RWPE2 (cell line): ENCODE measurements at regions not wholly inside any gene's neighbourhood (a gene's known extent, or its start where the extent isn't known, plus 50 kb on each side); places are given as distances from the start of the nearest gene placed in this dataset.

Source experiments
- ATAC-seq: fragments of 200-7000 bp; cut with Tn5 transposase; 3 replicates; pipeline ENCODE4 v1.9.1; 2021; ENCODE audit warnings: low read depth
- DNase-seq: peaks from one replicate; pipeline ENCODE4 v3.0.0-alpha.2; 2020; ENCODE audit warnings: low spot score
- H3K27ac ChIP-seq: fragments of 450-650 bp; 2 replicates; pipeline ENCODE4 v1.5.1; 2017; ENCODE audit warnings: mild to moderate bottlenecking; ENCODE audit not compliant: poor library complexity, severe bottlenecking
- H3K27me3 ChIP-seq: fragments of 250-450 bp; sonication (Bioruptor Pico); 2 replicates; pipeline ENCODE4 v1.5.1; 2021; ENCODE audit warnings: mild to moderate bottlenecking, moderate library complexity; ENCODE audit not compliant: insufficient read depth, poor library complexity, severe bottlenecking
- H3K36me3 ChIP-seq: fragments of 250-450 bp; sonication (Bioruptor Pico); 2 replicates; pipeline ENCODE4 v1.5.1; 2020; ENCODE audit warnings: low read depth, mild to moderate bottlenecking, moderate library complexity
- H3K4me1 ChIP-seq: fragments of 250-450 bp; sonication (Bioruptor Pico); 2 replicates; pipeline ENCODE4 v1.5.1; 2021; ENCODE audit warnings: mild to moderate bottlenecking, moderate library complexity; ENCODE audit not compliant: insufficient read depth, poor library complexity, severe bottlenecking
- H3K4me3 ChIP-seq: fragments of 250-450 bp; sonication (Bioruptor Pico); 2 replicates; pipeline ENCODE4 v1.5.1; 2021; ENCODE audit warnings: mild to moderate bottlenecking, moderate library complexity; ENCODE audit not compliant: severe bottlenecking
- H3K9me3 ChIP-seq: fragments of 250-450 bp; sonication (Bioruptor Pico); 2 replicates; pipeline ENCODE4 v1.5.1; 2021; ENCODE audit warnings: mild to moderate bottlenecking, moderate library complexity; ENCODE audit not compliant: severe bottlenecking
- TF ChIP-seq, protein P1 (sequence below): fragments of 450-650 bp; IDR thresholded peaks from one replicate; pipeline ENCODE4 v1.5.1; 2017; ENCODE audit warnings: mild to moderate bottlenecking, moderate library complexity; ENCODE audit not compliant: poor library complexity, severe bottlenecking

- Histone ChIP-seq H3K9me3 (no peaks in the 10 kb centered on the region), H3K27ac (no peak overlapping the region), H3K4me1 (no peaks in the 10 kb centered on the region), H3K36me3 (no peaks in the 10 kb centered on the region), H3K4me3 (no peak overlapping the region), H3K27me3 (no peaks in the 10 kb centered on the region)
- ATAC-seq (no peak), DNase-seq (no peak)
- TF ChIP-seq, protein P1, sequence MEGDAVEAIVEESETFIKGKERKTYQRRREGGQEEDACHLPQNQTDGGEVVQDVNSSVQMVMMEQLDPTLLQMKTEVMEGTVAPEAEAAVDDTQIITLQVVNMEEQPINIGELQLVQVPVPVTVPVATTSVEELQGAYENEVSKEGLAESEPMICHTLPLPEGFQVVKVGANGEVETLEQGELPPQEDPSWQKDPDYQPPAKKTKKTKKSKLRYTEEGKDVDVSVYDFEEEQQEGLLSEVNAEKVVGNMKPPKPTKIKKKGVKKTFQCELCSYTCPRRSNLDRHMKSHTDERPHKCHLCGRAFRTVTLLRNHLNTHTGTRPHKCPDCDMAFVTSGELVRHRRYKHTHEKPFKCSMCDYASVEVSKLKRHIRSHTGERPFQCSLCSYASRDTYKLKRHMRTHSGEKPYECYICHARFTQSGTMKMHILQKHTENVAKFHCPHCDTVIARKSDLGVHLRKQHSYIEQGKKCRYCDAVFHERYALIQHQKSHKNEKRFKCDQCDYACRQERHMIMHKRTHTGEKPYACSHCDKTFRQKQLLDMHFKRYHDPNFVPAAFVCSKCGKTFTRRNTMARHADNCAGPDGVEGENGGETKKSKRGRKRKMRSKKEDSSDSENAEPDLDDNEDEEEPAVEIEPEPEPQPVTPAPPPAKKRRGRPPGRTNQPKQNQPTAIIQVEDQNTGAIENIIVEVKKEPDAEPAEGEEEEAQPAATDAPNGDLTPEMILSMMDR = no peak
These were observed 1027.2 kb upstream of the CNTN5 start for GRCh38 chr11:97993562-97993961.

- TF ChIP-seq, protein P1 = no peak
- Histone ChIP-seq H3K9me3 (no peaks in the 10 kb centered on the region), H3K27ac (no peak overlapping the region), H3K4me3 (no peak overlapping the region), H3K27me3 (no peaks in the 10 kb centered on the region), H3K4me1 (no peaks in the 10 kb centered on the region), H3K36me3 (no peaks in the 10 kb centered on the region)
- ATAC-seq (no peak), DNase-seq (no peak)
These were observed 1024.9 kb upstream of the CNTN5 start for GRCh38 chr11:97995874-97996273.

DNA sequence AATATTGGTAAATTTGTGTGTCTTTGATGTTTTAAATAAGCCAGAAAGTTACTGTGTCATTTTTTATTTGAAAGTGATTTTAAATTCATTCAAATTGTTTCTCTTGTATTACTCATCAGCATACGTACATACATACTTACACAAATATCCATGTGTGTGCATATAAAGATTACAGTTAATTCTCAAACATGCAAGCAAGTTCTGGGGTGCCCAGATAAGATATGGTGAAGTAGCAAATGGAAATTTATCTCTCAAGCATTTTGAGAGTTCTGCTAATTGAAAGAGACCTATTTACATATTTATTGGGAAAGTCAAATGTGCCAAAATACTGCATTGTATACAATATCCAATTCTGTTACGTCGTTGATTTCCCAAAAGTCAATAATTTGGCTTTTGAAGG lies 1024.0 kb upstream of the CNTN5 start:
- ATAC-seq (no peak), DNase-seq (no peak)
- TF ChIP-seq, protein P1 = no peak
- H3K27me3 ChIP-seq = no peaks in the 10 kb centered on the region
- H3K36me3 ChIP-seq = no peaks in the 10 kb centered on the region
- H3K4me1 ChIP-seq = no peaks in the 10 kb centered on the region
- no peak overlapping the region for H3K4me3 ChIP-seq
- no peaks in the 10 kb centered on the region for H3K9me3 ChIP-seq
- H3K27ac ChIP-seq = no peak overlapping the region

- H3K27ac ChIP-seq = no peak overlapping the region
- TF ChIP-seq, protein P1 = no peak
- DNase-seq (no peak), ATAC-seq (no peak)
- no peaks in the 10 kb centered on the region for H3K36me3 ChIP-seq
- no peaks in the 10 kb centered on the region for H3K4me1 ChIP-seq
- no peak overlapping the region for H3K4me3 ChIP-seq
- no peaks in the 10 kb centered on the region for H3K9me3 ChIP-seq
- H3K27me3 ChIP-seq = no peaks in the 10 kb centered on the region
These were observed 1017.0 kb upstream of the CNTN5 start for GRCh38 chr11:98003606-98004371.

DNA sequence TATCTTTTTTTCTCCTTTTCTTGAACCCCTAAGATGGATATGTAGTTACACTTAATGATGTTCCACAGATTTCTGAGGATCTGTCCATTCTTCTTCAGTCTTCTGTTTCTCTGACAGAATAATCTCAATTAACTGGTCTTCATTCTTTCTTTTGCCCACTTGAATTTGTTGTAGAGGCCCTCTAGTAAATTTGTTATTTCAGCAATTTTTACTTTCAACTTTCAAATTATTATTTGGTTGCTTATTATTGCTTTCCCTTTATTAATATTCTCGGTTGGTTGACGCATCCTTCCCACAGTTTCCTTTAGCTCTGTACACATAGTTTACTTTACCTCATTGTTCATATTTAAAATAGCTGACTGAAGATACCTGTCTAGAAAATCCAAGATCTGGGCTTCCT lies 1013.7 kb upstream of the CNTN5 start:
- no peaks in the 10 kb centered on the region for H3K36me3 ChIP-seq
- no peak overlapping the region for H3K4me3 ChIP-seq
- no peaks in the 10 kb centered on the region for H3K4me1 ChIP-seq
- no peaks in the 10 kb centered on the region for H3K27me3 ChIP-seq
- ATAC-seq = no peak
- no peak for DNase-seq
- no peak overlapping the region for H3K27ac ChIP-seq
- no peaks in the 10 kb centered on the region for H3K9me3 ChIP-seq
- TF ChIP-seq, protein P1 = no peak
